NT2/D1 (cell line): ENCODE measurements at regions not wholly inside any gene's neighbourhood (a gene's known extent, or its start where the extent isn't known, plus 50 kb on each side); places are given as distances from the start of the nearest gene placed in this dataset.

Experiments
- SUZ12 ChIP-seq: IDR thresholded peaks from 2 replicates; pipeline ENCODE4 v1.6.1; 2011; ENCODE audit not compliant: insufficient read length, insufficient read depth; ENCODE audit errors: extremely low read depth
- YY1 ChIP-seq: IDR thresholded peaks from 2 replicates; pipeline ENCODE4 v1.6.1; 2011; ENCODE audit not compliant: insufficient read length, insufficient read depth
- ZNF274 ChIP-seq: IDR thresholded peaks from 2 replicates; pipeline ENCODE4 v1.6.1; 2011; ENCODE audit warnings: mild to moderate bottlenecking, low read depth, low read length

DNA sequence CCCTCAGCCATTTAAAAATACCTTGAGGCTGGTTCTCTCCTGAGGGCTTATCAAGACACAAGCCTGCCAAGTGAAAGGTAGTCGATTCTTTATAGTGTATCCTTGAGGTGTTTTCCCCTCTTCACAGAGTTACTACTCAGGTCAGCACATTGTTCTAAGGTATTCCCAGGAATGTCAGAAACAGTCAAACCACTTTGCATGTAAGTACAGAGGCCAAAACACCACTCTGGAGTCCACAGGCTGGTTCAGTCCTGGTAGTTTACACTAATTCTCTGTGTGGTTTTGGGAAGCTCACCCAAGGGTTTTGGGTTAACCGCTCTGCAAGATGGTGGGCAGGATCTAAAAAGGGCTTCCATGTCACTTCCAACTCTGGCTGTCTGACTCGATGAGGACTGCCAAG is 162.3 kb upstream of the PPP2R2B start:
- TF ChIP-seq YY1 (no peak), ZNF274 (no peak), SUZ12 (no peak)
